Neural crest cell (in vitro differentiated cells): ENCODE measurements at regions not wholly inside any gene's neighbourhood (a gene's known extent, or its start where the extent isn't known, plus 50 kb on each side); places are given as distances from the start of the nearest gene placed in this dataset.

Source experiments
- DNase-seq: peaks from one replicate; pipeline ENCODE4 v3.0.0; 2021; ENCODE audit warnings: low read depth, mixed read lengths, low spot score
- H3K27ac Mint-ChIP-seq: one replicate; pipeline ENCODE4 v1.8.0; 2021; ENCODE audit warnings: mild to moderate bottlenecking, mixed read lengths; ENCODE audit not compliant: unreplicated experiment
- H3K27me3 Mint-ChIP-seq: 2 replicates; pipeline ENCODE4 v1.8.0; 2021; ENCODE audit warnings: low read depth, mild to moderate bottlenecking, mixed read lengths
- H3K36me3 Mint-ChIP-seq: 2 replicates; pipeline ENCODE4 v1.8.0; 2021; ENCODE audit warnings: low read depth, mild to moderate bottlenecking, mixed read lengths
- H3K4me1 Mint-ChIP-seq: 2 replicates; pipeline ENCODE4 v1.8.0; 2021; ENCODE audit warnings: mixed read lengths
- H3K4me3 Mint-ChIP-seq: one replicate; pipeline ENCODE4 v1.8.0; 2021; ENCODE audit warnings: mild to moderate bottlenecking, mixed read lengths
- H3K9me3 Mint-ChIP-seq: 2 replicates; pipeline ENCODE4 v1.8.0; 2021; ENCODE audit warnings: mixed read lengths
- TF ChIP-seq, protein P1 (sequence below): fragments of 200-600 bp; sonication (generic); conservative IDR thresholded peaks from 2 replicates; pipeline ENCODE4 v1.5.0; 2021; ENCODE audit warnings: antibody characterized with exemption, mild to moderate bottlenecking

DNA sequence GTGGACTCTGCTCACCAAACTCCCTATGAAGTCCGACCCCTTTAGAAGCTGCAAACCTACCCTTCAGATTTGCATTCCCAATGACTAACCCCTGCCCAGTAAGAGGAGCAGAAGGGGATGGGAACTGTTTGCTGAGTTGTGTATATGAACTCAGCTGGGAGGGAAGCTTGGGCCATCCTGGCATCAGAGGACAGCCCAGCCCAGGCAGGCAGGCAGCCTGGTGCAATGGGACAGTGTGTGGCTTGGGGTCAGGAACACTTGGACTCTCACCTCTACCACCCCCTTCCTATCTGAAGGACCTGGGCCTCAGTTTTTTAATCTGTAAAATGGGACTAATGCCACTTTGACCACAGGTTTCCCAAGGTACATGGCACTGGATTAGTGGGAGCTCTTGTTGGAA, 147.4 kb upstream of the GPR26 start:
- Mint-ChIP-seq H3K9me3 (peaks cover 4% of the 10 kb centered on the region), H3K27me3 (peaks cover 3% of the 10 kb centered on the region), H3K36me3 (no peaks in the 10 kb centered on the region), H3K4me3 (no peak overlapping the region), H3K27ac (no peak overlapping the region), H3K4me1 (peaks cover 17% of the 10 kb centered on the region)
- TF ChIP-seq, protein P1, sequence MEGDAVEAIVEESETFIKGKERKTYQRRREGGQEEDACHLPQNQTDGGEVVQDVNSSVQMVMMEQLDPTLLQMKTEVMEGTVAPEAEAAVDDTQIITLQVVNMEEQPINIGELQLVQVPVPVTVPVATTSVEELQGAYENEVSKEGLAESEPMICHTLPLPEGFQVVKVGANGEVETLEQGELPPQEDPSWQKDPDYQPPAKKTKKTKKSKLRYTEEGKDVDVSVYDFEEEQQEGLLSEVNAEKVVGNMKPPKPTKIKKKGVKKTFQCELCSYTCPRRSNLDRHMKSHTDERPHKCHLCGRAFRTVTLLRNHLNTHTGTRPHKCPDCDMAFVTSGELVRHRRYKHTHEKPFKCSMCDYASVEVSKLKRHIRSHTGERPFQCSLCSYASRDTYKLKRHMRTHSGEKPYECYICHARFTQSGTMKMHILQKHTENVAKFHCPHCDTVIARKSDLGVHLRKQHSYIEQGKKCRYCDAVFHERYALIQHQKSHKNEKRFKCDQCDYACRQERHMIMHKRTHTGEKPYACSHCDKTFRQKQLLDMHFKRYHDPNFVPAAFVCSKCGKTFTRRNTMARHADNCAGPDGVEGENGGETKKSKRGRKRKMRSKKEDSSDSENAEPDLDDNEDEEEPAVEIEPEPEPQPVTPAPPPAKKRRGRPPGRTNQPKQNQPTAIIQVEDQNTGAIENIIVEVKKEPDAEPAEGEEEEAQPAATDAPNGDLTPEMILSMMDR: no peak
- DNase-seq: no peak

DNA sequence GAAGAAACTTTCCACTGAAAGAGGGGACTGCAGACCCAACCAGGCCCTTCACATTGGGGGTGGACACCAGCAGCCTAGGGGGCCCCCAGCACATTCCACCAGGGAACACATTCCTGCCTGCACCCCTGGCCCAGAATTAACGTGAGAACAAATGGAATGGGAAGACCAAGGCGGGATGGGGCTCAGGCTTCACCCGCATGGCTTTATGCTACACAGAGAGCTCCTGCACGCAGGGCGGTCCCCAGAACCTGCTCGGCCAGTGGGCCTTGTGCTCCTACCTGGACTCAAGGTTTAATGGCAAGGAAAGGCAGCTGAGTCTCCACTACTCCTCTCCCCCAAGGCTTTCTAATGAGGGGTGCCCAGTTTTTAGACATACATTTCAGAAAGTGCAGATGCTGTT, 146.3 kb upstream of the GPR26 start:
- Mint-ChIP-seq H3K4me1 (peaks cover 12% of the 10 kb centered on the region), H3K9me3 (peaks cover 6% of the 10 kb centered on the region), H3K36me3 (no peaks in the 10 kb centered on the region), H3K27me3 (no peaks in the 10 kb centered on the region), H3K4me3 (no peak overlapping the region), H3K27ac (no peak overlapping the region)
- TF ChIP-seq, protein P1: no peak
- DNase-seq: no peak

DNA sequence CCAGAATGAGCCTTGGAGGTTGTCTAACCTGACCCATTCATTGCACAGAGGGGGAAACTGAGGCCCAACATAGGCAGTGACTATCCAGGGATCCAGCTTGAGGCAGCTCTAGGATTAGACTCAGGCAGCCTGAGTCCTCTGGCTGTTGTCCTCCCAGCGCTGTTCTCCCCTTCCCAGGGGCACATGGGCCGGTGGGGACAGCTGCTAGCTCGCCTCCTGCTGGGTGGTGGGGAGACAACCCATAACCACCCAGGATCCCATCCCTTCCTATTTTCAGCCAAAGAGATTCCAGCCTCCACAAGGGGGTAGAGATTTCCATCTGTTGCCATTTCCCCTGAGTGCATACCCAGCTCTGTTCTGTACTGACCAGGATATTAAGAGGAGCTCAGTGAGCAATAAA, 145.1 kb upstream of the GPR26 start:
- H3K36me3 Mint-ChIP-seq: no peaks in the 10 kb centered on the region
- DNase-seq: no peak
- H3K9me3 Mint-ChIP-seq: peaks cover 6% of the 10 kb centered on the region

DNA sequence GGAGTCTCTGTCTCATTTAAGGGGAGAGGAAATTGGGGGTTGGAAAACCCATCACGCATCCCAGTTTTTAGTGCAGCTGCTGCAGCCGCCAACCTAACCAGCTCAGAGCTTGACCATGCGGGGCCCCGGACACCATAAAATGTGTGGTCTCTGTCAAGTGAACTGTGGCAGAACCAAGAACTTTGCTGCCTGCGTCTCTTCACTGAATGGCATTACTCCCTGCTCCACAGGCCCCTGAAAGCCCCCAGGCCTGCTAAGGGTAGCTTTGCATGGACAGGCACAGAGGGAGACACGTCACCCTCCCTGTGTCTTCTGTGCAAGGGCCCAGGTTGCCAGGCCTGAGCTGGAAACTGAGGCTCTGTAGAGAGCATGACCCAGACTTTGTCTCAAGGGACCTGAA, 144.6 kb upstream of the GPR26 start:
- TF ChIP-seq, protein P1: no peak
- Mint-ChIP-seq H3K36me3 (no peaks in the 10 kb centered on the region), H3K27me3 (no peaks in the 10 kb centered on the region), H3K27ac (no peak overlapping the region), H3K9me3 (peaks cover 6% of the 10 kb centered on the region), H3K4me1 (peaks cover 12% of the 10 kb centered on the region), H3K4me3 (no peak overlapping the region)
- no peak for DNase-seq

More for the DNA sequence above, 145.1 kb upstream of the GPR26 start:
- no peak overlapping the region for H3K27ac Mint-ChIP-seq
- no peak overlapping the region for H3K4me3 Mint-ChIP-seq
- TF ChIP-seq, protein P1: no peak
- no peaks in the 10 kb centered on the region for H3K27me3 Mint-ChIP-seq
- peaks cover 12% of the 10 kb centered on the region for H3K4me1 Mint-ChIP-seq

DNA sequence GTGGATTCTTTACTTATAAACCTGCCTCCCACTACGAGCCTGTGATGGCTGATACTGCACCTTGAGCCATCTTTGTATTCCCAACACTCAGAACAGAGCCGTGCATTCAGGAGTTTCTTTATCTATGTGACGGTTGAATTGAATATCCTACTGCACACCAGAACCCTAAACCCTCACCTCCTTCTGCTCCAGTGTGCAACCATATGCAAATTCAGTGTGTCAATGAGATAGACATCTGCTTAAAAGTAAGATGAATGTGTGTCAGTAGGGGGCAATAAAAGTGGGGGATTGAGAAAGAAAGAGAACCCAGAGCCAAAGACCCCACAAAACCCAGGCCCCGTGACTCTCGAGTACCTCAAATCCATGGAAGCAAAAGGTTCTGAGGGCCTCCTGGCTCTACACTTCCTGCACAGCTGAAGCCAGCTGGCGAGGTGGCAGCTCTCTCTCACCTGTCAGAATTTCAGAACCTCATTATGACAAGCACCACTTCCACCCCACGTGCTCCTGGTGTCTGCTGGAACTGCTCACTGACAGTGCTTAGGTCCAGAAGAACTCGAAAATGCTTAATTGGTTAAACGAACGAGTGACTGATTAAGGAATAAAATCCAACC, 143.3 kb upstream of the GPR26 start:
- peaks cover 4% of the 10 kb centered on the region for H3K4me1 Mint-ChIP-seq
- no peak for DNase-seq
- H3K4me3 Mint-ChIP-seq: no peak overlapping the region
- H3K9me3 Mint-ChIP-seq: peaks cover 6% of the 10 kb centered on the region
- TF ChIP-seq, protein P1: no peak
- H3K36me3 Mint-ChIP-seq: no peaks in the 10 kb centered on the region
- no peak overlapping the region for H3K27ac Mint-ChIP-seq
- no peaks in the 10 kb centered on the region for H3K27me3 Mint-ChIP-seq
